Renal cortex interstitium (tissue), 11 donors: ENCODE measurements at regions not wholly inside any gene's neighbourhood (a gene's known extent, or its start where the extent isn't known, plus 50 kb on each side); places are given as distances from the start of the nearest gene placed in this dataset.
A peak's percentile ranks its signal among the peaks of the same experiment; 100 is the strongest.

Experiments used
- DNase-seq, 11 donors: peaks; one replicate each; pipeline ENCODE4 v3.0.0-alpha.2; 2013; ENCODE audit warnings: low read depth in 9 of 11, low spot score in 4 of 11; ENCODE audit errors: extremely low read depth in 1 of 11

GRCh38 chr4:183763990-183764754, 105.1 kb downstream of the TRAPPC11 start:
- no peak for DNase-seq

GRCh38 chr4:183765251-183765911, 106.3 kb downstream of the TRAPPC11 start:
- DNase-seq: peak in 4 of 11 donors; percentile 52 to 68 (median 62)

DNA sequence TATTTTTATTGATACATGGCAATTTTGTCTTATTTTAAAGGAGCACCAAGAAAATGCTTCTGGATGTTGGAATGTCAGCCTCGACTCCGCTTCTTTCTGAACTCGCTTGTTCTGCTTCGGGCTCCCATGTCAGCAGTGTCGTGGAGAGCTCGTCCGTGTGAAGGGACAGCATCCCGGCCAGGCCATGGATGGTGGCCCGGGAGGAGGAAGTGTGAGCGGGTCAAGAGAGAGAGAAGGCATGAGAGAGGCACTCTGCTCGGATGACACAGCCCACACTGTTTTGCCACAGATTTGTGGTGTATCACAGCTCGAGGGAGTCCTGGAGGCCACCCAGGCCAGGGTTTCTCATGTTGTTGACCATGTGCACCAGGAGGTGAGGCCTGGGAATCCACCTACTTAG, 107.0 kb downstream of the TRAPPC11 start:
- no peak for DNase-seq

DNA sequence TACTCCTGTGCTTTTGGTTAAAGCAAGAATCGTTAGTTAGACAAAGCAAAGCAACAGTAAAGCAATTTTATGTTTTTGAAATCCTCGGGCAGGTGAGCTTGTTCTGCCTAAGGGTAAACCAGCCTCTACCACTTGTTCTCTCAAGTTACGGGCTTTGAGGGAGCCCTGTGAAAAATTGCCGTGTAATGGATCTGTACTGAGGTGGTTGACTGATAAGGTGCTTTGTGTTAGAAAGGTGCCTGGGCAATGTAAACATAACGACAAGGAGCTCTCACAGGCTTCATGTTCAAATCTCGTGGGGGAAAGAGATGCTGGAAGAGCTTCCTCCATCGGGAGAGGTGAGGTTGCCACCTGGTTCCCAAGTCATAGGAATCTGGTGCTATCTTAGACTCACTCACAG, 111.8 kb downstream of the TRAPPC11 start:
- DNase-seq: no peak

DNA sequence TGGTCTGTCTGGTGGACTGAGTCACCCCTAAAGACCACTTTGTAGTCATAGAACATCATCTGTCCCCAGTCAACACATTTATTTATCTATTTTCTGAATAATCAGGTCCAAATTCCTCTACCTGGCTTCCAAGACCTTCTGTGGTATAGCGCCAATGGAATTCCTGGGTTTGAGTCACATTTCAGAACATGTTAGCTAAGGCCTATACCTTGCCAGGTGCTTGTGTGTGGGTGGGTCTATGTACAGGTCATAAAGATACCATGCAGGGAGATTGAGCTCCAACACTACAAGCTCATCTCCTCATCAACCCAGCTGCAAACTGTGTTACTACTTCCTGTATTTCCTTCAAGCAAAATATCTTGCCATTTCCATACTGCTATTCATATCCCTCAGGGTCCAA, 113.3 kb downstream of the TRAPPC11 start:
- no peak for DNase-seq

GRCh38 chr4:183773790-183774189, 114.7 kb downstream of the TRAPPC11 start:
- DNase-seq: no peak

GRCh38 chr4:183783306-183783705, 121.8 kb upstream of the STOX2 start:
- DNase-seq: no peak

DNA sequence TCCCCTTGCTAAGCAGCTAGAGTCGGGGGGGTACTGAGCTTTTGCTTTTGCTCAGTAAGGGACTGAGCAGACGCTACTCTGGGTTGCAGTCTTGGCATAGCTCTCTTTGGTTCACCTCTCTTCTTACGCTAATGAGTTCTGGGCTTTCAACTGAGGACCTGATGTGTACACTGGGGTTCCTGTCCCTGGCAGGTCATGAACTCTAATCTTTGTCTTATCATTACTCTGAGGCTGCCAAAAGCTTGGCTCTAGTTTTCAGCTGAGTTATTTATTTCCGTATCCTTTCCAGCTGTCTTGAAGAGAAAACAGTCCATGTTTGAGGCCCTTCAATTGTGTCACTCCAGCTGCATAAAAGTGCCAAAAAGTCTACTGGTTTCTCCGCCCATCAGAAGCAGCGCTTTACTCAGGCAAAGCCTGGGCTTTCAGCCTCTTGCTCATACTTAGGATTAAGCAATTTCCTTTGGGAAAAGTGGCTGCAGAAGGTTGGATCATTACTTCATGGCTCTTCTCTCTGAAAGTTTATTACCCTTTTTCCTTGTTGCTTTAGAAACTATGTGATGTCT, 121.0 kb upstream of the STOX2 start:
- DNase-seq: no peak

DNA sequence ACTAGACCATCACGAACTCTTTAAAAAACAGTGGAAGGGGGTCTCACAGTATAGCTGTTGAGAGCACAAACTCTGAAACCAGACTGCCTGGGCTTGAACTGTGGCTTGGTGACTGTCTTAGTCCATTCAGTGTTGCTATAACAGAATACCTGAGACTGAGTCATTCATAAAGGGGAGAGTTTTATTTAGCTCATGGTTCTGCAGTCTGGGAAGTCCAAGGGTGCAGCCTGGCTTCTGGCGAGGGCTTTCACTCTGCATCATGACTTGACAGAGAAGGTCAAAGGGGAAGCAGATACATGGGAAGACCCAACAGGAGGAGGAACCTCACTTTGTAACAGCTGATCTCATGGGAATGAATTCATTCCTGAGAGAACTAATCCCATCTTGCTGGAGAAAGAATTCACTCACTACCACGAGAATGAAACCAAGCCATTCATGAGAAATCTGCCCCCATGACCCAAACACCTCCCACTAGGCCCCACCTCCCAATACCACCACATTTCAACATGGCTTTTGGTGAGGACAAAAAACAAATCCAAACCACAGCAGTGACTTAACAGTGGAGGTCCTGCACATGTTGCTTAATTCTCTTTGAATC, 116.7 kb upstream of the STOX2 start:
- no peak for DNase-seq

DNA sequence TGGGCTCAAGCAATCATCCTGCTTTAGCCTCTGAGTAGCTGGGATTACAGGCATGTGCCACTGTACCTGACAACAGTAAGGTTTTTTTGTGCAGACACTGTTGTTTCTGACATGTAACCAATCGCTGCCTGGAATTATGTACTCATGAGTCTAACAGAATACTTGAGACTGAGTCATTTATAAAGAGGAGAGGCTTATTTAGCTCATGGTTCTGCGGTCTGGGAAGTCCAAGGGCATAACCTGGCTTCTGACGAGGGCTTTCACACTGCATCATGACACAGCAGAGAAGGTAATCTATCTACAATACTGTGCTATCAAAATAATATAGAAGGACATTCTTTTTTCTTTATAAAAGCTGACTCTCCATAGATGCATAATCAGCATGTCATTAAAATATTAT, 115.5 kb upstream of the STOX2 start:
- DNase-seq: no peak

DNA sequence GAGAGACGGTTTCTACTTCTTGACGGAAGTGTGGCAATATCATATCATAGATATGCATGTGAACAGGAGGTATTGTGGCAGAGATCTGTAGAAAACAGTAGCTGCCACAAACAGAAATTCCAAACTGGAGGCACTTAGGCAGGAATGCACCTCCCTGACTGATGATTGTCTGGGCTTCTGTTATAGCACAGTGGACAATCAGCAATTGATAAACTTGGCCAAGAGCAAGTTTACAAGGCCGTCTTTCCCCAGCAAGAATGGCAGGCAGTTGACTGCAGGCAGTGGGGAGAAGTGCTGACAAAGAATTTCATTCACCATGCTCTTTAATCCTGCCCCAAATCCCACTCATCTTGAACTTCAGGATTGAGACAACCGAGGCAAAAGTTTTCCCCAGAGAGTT, 114.4 kb upstream of the STOX2 start:
- DNase-seq: no peak

DNA sequence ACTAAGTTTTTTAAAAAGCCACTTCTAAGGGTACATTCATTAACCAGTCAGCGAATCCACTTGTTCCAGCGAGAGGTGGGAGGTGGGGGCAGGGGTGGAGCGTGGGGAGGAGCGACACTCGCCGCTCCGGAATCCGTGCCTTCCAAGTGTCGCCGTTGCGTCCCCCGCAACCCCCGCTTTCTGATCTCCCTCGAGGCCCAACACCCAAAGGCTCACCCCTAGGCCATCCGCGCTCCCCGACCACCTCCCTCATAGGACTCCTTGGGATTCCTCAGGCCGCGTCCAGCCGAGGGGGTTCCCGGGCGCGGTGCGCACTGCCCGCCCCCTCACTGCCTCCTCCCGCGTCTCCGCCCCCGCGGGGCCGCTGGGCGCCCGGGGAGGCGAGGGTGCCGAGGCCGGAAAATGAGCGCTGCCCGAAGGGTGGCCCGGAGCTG, 108.1 kb upstream of the STOX2 start:
- peak in 4 of 11 donors; percentile 33 to 46 (median 41) for DNase-seq

GRCh38 chr4:183797445-183798300, 107.4 kb upstream of the STOX2 start:
- DNase-seq: peak in 3 of 11 donors; percentile 16 to 43 (median 33)

- peak in 4 of 11 donors; percentile 17 to 41 (median 40) for DNase-seq
Observed at GRCh38 chr4:183798301-183799253, 106.5 kb upstream of the STOX2 start.

- no peak for DNase-seq
Observed at GRCh38 chr4:183801457-183802165, 103.5 kb upstream of the STOX2 start.

DNA sequence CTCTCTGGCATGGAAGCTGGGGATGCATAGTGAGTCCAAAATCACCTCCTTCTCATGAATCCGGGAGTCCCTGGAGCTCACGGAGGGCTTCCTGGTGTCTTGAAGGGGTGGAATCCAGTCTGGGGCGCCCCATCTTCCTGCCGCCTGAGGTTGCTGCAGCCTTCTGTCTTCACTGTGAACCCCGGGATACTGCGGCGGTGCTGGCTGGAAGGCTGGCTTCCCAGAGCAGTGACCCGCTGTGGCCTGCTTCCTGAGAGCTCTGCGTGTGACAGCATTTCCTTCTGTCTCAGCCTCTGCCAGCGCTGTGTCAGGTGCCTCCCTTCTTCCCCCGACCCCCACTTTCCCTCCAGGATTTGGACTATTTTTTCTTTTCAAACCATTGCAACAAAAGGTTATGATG, 98.8 kb upstream of the STOX2 start:
- no peak for DNase-seq

- DNase-seq: no peak
Observed at GRCh38 chr4:183807420-183808096, 97.5 kb upstream of the STOX2 start.
